HEK293T (cell line): ENCODE measurements at regions not wholly inside any gene's neighbourhood (a gene's known extent, or its start where the extent isn't known, plus 50 kb on each side); places are given as distances from the start of the nearest gene placed in this dataset.

Experiments used
- ARNT ChIP-seq: fragments of 450-650 bp; IDR thresholded peaks from 2 replicates; pipeline ENCODE4 v1.6.1; 2017; ENCODE audit warnings: mild to moderate bottlenecking
- BHLHE40 ChIP-seq: fragments of 450-650 bp; IDR thresholded peaks from 2 replicates; pipeline ENCODE4 v1.6.1; 2016; ENCODE audit warnings: mild to moderate bottlenecking, moderate library complexity, borderline replicate concordance
- ELF4 ChIP-seq: fragments of 450-650 bp; IDR thresholded peaks from 2 replicates; pipeline ENCODE4 v1.6.1; 2017; ENCODE audit warnings: antibody characterized with exemption
- FOXA1 ChIP-seq: fragments of 450-650 bp; IDR thresholded peaks from 2 replicates; pipeline ENCODE4 v1.6.1; 2016; ENCODE audit warnings: mild to moderate bottlenecking
- FOXK2 ChIP-seq: fragments of 450-650 bp; IDR thresholded peaks from 2 replicates; pipeline ENCODE4 v1.6.1; 2016; ENCODE audit warnings: mild to moderate bottlenecking
- FOXM1 ChIP-seq: fragments of 450-650 bp; IDR thresholded peaks from 2 replicates; pipeline ENCODE4 v1.6.1; 2017; ENCODE audit warnings: mild to moderate bottlenecking, borderline replicate concordance
- HDGF ChIP-seq: fragments of 450-650 bp; IDR thresholded peaks from 2 replicates; pipeline ENCODE4 v1.6.1; 2017; ENCODE audit warnings: antibody characterized with exemption, borderline replicate concordance
- L3MBTL2 ChIP-seq: fragments of 450-650 bp; conservative IDR thresholded peaks from 2 replicates; pipeline ENCODE4 v1.6.1; 2016; ENCODE audit warnings: mild to moderate bottlenecking
- LEF1 ChIP-seq: fragments of 450-650 bp; IDR thresholded peaks from 2 replicates; pipeline ENCODE4 v1.6.1; 2017; ENCODE audit warnings: mild to moderate bottlenecking, borderline replicate concordance
- PKNOX1 ChIP-seq: fragments of 450-650 bp; IDR thresholded peaks from 2 replicates; pipeline ENCODE4 v1.6.1; 2016
- SP1 ChIP-seq: fragments of 450-650 bp; IDR thresholded peaks from 2 replicates; pipeline ENCODE4 v1.6.1; 2017
- SUZ12 ChIP-seq: fragments of 450-650 bp; IDR thresholded peaks from 2 replicates; pipeline ENCODE4 v1.6.1; 2016; ENCODE audit warnings: mild to moderate bottlenecking
- TARDBP ChIP-seq: fragments of 450-650 bp; IDR thresholded peaks from 2 replicates; pipeline ENCODE4 v1.6.1; 2016
- ZNF384 ChIP-seq: fragments of 450-650 bp; IDR thresholded peaks from 2 replicates; pipeline ENCODE4 v1.6.1; 2016

DNA sequence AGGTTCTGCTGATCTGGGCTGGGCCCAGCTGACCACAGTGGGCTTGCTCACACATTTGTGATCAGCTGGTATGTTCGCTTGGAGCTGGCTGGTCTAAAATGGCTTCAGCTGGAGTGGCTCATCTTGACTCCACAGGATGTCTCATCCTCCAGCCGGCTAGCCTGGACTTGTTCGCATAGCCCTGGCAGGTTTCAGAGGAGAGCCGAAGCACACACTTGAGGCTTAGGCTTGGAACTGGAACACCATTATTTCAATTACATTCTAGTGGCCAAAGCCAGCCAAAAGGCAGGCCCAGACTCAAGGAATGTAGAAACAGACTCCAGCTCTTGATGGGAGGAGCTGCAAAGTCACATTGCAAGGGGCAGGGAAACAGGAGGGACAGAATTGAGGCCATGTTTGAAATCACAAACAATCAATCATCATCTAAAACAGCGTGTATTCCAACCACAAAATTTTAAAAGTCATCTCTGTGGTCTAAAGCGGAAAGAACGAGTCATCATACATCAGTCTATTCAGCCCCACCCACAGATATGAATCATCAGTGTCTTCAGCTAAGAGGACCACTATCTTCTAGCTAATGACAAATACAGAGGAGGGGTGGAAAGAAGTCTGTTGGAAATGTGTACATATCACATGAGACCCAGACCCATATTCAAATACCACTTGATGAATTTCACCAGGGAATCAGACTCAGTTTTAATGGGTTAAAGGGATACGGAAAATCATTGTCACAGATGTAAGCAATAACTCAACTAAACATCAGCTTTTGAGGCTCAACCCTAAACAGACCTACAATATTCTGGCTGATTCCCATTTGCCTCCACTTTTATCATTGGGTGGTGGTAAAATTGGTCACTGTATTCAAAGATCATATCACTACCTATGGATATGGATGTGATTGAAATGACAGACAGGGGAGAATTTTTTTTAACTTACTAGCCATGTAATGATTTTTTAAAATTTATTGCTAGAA is 139.0 kb upstream of the MKLN1 start:
- no peak for TF ChIP-seq HDGF
- TF ChIP-seq ELF4: no peak
- TF ChIP-seq FOXK2: no peak
- TF ChIP-seq FOXA1: no peak
- TF ChIP-seq SP1: no peak
- TF ChIP-seq ARNT: no peak
- no peak for TF ChIP-seq FOXM1
- no peak for TF ChIP-seq PKNOX1
- TF ChIP-seq BHLHE40: no peak
- no peak for TF ChIP-seq L3MBTL2
- TF ChIP-seq TARDBP: no peak
- no peak for TF ChIP-seq LEF1
- no peak for TF ChIP-seq SUZ12
- TF ChIP-seq ZNF384: no peak
